Fibroblast of skin of scalp (primary cell): ENCODE measurements at regions not wholly inside any gene's neighbourhood (a gene's known extent, or its start where the extent isn't known, plus 50 kb on each side); places are given as distances from the start of the nearest gene placed in this dataset.

Source experiments
- DNase-seq: peaks from one replicate; pipeline ENCODE4 v3.0.0-alpha.2; 2013

- no peak for DNase-seq
Observed at GRCh38 chr1:4549930-4550329, 104.5 kb upstream of the AJAP1 start.

GRCh38 chr1:4550941-4551340, 103.5 kb upstream of the AJAP1 start:
- no peak for DNase-seq

- DNase-seq, result no peak
Observed at GRCh38 chr1:4551706-4552105, 102.7 kb upstream of the AJAP1 start.

- DNase-seq, result no peak
Observed at GRCh38 chr1:4553761-4554160, 100.6 kb upstream of the AJAP1 start.

- DNase-seq, result no peak
Observed at GRCh38 chr1:4554271-4554865, 100.0 kb upstream of the AJAP1 start.

GRCh38 chr1:4557949-4558348, 96.5 kb upstream of the AJAP1 start:
- DNase-seq, result no peak

GRCh38 chr1:4561205-4561604, 93.2 kb upstream of the AJAP1 start:
- no peak for DNase-seq

- no peak for DNase-seq
Observed at GRCh38 chr1:4562321-4562720, 92.1 kb upstream of the AJAP1 start.

GRCh38 chr1:4563586-4563985, 90.8 kb upstream of the AJAP1 start:
- DNase-seq, result no peak

GRCh38 chr1:4564051-4564450, 90.4 kb upstream of the AJAP1 start:
- DNase-seq, result no peak

- no peak for DNase-seq
Observed at GRCh38 chr1:4565166-4565565, 89.2 kb upstream of the AJAP1 start.

- no peak for DNase-seq
Observed at GRCh38 chr1:4565801-4566449, 88.5 kb upstream of the AJAP1 start.

GRCh38 chr1:4571263-4571662, 83.1 kb upstream of the AJAP1 start:
- no peak for DNase-seq

- no peak for DNase-seq
Observed at GRCh38 chr1:4573526-4573925, 80.9 kb upstream of the AJAP1 start.

- no peak for DNase-seq
Observed at GRCh38 chr1:4581807-4582206, 72.6 kb upstream of the AJAP1 start.

GRCh38 chr1:4584449-4584848, 70.0 kb upstream of the AJAP1 start:
- no peak for DNase-seq

GRCh38 chr1:4585216-4585615, 69.2 kb upstream of the AJAP1 start:
- no peak for DNase-seq

GRCh38 chr1:4585705-4586104, 68.7 kb upstream of the AJAP1 start:
- DNase-seq, result no peak

- DNase-seq, result no peak
Observed at GRCh38 chr1:4586611-4587160, 67.7 kb upstream of the AJAP1 start.

GRCh38 chr1:4587721-4588120, 66.7 kb upstream of the AJAP1 start:
- DNase-seq, result no peak

- no peak for DNase-seq
Observed at GRCh38 chr1:4590756-4591155, 63.7 kb upstream of the AJAP1 start.

- no peak for DNase-seq
Observed at GRCh38 chr1:4591926-4592325, 62.5 kb upstream of the AJAP1 start.

GRCh38 chr1:4593106-4593505, 61.3 kb upstream of the AJAP1 start:
- DNase-seq, result no peak

- DNase-seq, result no peak
Observed at GRCh38 chr1:4594286-4594991, 60.0 kb upstream of the AJAP1 start.
